Stimulated activated naive CD8-positive, alpha-beta T cell treated with anti-CD3 and anti-CD28 coated beads, Interleukin-15, Interleukin-2, amounts not matched to agents 100 ng/mL and 50 ng/mL, for 24 hours (primary cell): ENCODE measurements at regions not wholly inside any gene's neighbourhood (a gene's known extent, or its start where the extent isn't known, plus 50 kb on each side); places are given as distances from the start of the nearest gene placed in this dataset.
"Not testable (repeated sequence)": the region's sequence is repeated elsewhere in the genome, so short reads cannot be mapped to it uniquely, and the experiment has no call there.

Experiments used
- H3K27ac Mint-ChIP-seq: one replicate; pipeline ENCODE4 v1.8.0; 2021; ENCODE audit warnings: mild to moderate bottlenecking, mixed read lengths
- H3K27me3 Mint-ChIP-seq: one replicate; pipeline ENCODE4 v1.8.0; 2021; ENCODE audit warnings: mixed read lengths
- H3K36me3 Mint-ChIP-seq: one replicate; pipeline ENCODE4 v1.8.0; 2021; ENCODE audit warnings: low read depth, mixed read lengths
- H3K4me1 Mint-ChIP-seq: one replicate; pipeline ENCODE4 v1.8.0; 2021; ENCODE audit warnings: low read depth, mixed read lengths
- H3K4me3 Mint-ChIP-seq: one replicate; pipeline ENCODE4 v1.8.0; 2021; ENCODE audit warnings: mild to moderate bottlenecking, mixed read lengths
- H3K9me3 Mint-ChIP-seq: one replicate; pipeline ENCODE4 v1.8.0; 2021; ENCODE audit warnings: mixed read lengths

DNA sequence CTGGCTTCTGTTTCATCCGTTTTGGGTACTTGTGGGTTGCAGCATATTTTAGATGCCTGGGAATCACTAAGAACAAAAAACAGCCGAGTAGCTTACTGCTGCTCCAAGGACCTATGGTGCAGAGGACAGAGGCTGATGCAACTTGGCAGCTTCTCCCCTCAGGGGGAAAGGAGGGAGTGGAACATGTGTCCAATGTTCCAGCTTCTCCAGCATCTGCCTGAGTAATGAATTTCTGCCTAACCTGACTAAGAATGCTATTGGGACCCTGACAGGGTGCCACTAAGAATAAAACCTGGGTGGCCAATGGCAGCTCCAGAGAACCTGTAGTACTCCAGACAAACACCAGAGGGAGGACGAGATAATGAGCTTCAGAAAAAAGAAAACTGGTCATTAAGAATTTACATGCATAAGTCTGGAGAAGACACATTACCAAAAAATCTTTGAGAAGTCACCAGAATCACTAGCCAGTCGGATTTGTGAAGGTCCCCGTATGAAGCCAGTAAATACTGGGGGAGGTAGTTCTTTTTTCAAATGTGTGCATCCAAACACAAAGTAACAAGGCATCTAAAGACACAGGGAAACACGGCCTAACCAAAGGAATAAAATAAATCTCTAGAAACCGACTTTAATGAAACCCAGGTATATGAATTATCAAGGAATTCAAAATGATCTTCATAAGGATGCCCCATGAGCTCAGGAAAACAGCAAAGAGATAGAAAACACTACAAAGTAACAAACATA lies 293.5 kb downstream of the HINT1 start:
- Mint-ChIP-seq H3K4me1 (no peaks in the 10 kb centered on the region), H3K9me3 (no peaks in the 10 kb centered on the region), H3K27me3 (no peaks in the 10 kb centered on the region), H3K4me3 (no peak overlapping the region), H3K27ac (no peak overlapping the region), H3K36me3 (no peaks in the 10 kb centered on the region)

DNA sequence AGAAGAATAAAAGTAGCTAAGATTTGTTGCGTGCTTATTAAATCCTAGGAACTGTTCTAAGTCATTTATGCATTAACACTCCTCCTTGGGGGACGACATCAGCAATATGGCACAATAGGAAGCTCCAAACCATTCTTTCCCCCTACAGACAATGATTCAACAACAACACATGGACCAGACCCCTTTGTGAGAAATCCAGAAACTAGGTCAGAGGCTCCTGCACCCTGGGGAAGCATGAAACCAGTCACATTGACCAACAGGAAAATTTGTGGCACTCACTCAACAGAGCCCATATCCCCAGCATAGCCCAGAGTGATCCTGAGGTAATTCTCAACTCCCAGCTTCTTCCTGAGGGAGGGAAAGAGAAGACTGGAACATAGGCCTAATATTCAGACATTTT lies 294.4 kb downstream of the HINT1 start:
- Mint-ChIP-seq H3K9me3 (no peaks in the 10 kb centered on the region), H3K4me1 (no peaks in the 10 kb centered on the region), H3K36me3 (no peaks in the 10 kb centered on the region), H3K27ac (no peak overlapping the region), H3K27me3 (no peaks in the 10 kb centered on the region), H3K4me3 (no peak overlapping the region)

DNA sequence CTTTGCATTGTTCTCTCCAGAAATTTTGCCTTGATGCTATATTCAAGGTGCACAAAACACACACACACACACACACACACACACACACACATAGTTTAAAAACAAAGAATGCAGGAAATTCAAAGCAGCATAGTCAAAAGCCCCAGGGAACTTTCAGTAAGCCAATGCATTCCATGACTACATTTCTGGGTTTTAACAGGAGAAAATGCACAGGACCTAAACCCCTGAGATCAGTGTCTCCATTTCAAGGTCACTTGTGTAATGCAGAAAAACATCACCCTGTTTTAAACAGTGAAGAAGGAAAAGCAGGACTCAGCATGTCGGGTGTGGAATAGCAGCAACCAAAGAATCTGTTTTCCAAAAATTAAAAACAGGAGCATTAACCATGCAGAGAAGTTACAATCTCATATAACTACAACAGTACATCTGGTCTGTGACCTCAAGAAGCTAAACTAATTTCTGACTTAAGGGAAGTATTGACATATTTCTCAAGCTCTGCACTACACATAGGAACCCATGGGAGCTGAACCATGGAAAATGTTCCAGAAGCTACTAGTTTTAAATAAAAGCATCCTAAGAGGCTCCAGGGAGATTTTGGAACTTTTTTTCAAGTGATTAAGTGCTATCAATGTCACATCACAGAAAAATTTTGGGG lies 296.7 kb downstream of the HINT1 start:
- H3K36me3 Mint-ChIP-seq: no peaks in the 10 kb centered on the region
- H3K27me3 Mint-ChIP-seq: peaks cover 7% of the 10 kb centered on the region
- no peaks in the 10 kb centered on the region for H3K4me1 Mint-ChIP-seq
- no peak overlapping the region for H3K27ac Mint-ChIP-seq
- H3K4me3 Mint-ChIP-seq: no peak overlapping the region
- no peaks in the 10 kb centered on the region for H3K9me3 Mint-ChIP-seq

DNA sequence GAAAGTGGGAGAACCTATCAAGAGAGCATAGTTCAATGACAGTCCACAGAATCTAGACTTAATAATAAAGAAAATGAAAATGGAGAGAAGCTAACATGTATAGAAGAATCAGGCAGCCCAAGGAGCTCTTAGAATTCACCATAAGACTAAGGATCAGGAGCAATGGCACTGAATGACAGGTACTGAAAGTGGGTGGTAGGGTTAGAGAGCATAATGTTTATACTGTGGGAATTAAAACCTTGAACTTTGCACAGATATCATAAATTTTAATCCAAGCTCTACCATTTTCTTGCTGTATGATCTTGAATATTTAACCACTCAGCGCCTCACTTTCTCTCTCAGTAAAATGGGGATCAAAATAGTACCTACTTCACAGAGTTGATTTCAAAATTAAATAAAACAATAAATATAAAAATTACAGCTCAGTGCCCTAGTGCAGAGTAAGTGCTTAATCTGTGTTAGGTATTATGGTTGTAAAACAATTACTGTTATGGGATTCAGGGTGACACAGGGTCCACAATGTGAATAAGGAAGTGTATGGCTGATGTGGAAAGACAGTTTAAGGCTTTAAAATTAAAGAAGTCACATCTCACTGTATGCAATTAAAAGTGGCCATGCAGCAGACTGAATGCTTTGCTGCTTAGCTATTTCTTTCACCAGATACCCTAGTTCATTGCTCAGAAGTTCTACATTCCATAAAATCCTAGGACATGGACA lies 319.8 kb downstream of the HINT1 start:
- Mint-ChIP-seq H3K27me3 (peaks cover 23% of the 10 kb centered on the region), H3K36me3 (peaks cover 3% of the 10 kb centered on the region), H3K4me1 (no peaks in the 10 kb centered on the region), H3K27ac (no peak overlapping the region), H3K9me3 (peaks cover 10% of the 10 kb centered on the region), H3K4me3 (no peak overlapping the region)

DNA sequence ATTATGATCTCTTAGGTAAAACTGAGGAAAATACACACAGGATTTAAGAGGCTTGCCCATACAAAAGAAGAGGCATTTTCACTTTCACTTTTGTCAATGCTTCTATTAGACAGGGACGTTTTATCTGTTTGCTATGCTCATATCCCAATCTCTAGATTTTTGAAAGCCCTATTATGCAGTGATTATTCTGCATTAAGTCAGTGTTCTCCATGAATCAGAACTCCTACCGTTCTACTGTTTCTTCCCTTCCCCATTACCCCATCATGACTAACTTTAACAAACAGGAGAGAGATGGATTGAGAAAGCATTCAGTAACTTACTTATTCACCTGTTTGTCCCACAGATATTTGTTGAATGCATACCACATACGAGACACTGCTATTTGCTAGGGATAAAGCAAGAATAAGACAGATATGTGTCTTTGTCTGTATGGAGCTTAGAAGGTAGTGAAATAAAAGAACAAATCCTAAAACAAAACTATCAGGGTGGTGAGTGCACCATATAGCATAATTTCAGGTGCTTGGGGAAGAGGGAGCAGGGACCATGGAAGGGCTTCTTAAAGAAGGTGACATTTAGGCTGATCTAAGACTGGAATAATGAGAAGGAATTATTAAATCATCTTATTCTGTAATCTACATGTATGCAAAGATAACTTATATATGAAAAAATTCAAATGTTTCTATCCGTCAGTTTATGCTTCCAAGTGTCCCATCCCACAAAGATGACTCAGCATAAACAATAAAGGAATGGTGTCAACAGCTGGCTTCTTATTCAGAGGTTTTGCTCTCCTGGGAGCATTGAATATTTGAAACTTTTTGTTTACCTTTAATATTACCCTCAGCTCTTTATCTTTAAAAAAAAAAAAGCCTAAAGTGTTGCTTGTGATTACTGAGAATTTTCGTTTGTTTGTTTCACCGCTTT lies 328.1 kb downstream of the HINT1 start:
- no peak overlapping the region for H3K27ac Mint-ChIP-seq
- peak overlapping the region; percentile 75 for H3K4me3 Mint-ChIP-seq
- no peaks in the 10 kb centered on the region for H3K9me3 Mint-ChIP-seq
- no peaks in the 10 kb centered on the region for H3K36me3 Mint-ChIP-seq
- peaks cover 12% of the 10 kb centered on the region for H3K4me1 Mint-ChIP-seq
- H3K27me3 Mint-ChIP-seq: peaks cover 3% of the 10 kb centered on the region

DNA sequence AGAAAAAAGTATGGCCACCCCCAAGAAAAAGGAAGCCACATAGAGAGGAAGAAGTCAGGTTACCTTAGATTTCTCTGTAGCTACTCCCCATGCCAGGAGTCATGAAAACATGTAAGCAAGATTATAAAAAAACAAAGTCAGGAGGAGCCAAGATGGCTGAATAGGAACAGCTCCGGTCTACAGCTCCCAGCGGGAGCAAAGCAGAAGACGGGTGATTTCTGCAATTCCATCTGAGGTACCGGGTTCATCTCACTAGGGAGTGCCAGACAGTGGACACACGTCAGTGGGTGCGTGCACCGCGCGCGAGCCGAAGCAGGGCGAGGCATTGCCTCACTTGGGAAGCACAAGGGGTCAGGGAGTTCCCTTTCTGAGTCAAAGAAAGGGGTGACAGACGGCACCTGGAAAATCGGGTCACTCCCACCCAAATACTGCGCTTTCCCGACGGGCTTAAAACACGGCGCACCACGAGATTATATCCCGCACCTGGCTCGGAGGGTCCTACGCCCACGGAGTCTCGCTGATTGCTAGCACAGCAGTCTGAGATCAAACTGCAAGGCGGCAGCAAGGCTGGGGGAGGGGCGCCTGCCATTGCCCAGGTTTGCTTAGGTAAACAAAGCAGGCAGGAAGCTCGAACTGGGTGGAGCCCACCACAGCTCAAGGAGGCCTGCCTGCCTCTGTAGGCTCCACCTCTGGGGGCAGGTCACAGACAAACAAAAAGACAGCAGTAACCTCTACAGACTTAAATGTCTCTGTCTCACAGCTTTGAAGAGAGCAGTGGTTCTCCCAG lies 347.3 kb downstream of the HINT1 start:
- not testable (repeated sequence) for H3K36me3 Mint-ChIP-seq, H3K4me3 Mint-ChIP-seq, H3K9me3 Mint-ChIP-seq, H3K27ac Mint-ChIP-seq, H3K4me1 Mint-ChIP-seq, H3K27me3 Mint-ChIP-seq

DNA sequence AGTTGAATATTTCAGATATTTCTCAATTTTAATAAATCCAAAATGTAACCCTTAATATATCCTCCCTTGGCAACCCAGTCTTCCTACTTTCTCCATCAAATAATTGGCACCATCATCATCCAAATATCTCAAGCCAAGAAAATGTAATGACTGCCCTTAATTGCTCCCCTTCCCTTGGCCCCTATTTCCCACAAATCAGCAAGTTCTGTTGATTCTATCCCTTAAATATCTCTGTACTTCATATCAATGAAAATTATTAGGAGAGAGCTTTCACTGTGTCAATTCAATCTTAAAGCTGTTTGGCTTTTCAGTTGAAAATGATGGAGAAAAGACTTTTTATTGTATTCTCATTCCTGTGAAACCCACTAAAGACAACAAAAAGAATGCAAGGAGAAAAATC lies 349.8 kb downstream of the HINT1 start:
- Mint-ChIP-seq H3K4me3 (no peak overlapping the region), H3K27ac (no peak overlapping the region), H3K9me3 (no peaks in the 10 kb centered on the region), H3K36me3 (no peaks in the 10 kb centered on the region), H3K27me3 (no peaks in the 10 kb centered on the region), H3K4me1 (no peaks in the 10 kb centered on the region)

DNA sequence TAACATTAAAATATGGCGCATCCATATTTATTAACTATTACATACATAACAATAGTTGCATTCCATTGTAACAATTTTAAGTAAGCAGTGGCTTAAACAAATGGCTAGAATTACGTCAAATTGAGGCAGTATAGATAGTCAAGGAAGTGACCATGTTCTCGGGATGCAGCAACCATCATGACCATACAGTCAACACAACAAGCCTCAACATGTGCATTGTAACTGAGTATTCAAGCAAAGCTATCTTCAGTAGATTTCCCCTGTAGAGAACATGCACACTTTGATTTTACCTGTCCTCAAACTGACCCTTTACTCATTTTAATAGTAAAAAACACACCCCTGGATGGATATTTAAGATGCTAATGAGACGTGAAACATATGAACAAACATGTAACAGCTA lies 356.4 kb downstream of the HINT1 start:
- Mint-ChIP-seq H3K9me3 (no peaks in the 10 kb centered on the region), H3K4me3 (no peak overlapping the region), H3K4me1 (no peaks in the 10 kb centered on the region), H3K27ac (no peak overlapping the region), H3K27me3 (peaks cover 10% of the 10 kb centered on the region), H3K36me3 (no peaks in the 10 kb centered on the region)

DNA sequence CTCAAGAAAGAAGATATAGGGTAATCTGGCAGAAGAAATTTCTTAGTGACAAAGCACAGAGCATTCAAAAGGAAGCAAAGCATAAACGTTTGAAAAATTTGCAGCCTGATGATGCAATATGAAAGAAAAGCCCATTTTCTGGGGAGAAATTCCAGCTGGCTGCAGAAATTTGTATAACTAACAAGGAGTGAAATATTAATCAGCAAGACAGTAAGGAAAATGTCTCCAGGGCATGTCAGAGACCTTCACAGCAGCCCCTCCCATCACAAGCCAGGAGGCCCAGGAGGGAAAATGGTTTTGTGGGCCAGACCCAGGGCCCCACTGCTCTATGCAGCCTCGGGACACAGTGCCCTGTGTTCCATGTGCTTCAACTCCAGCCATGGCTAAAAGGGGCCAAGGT lies 359.4 kb downstream of the HINT1 start:
- Mint-ChIP-seq H3K27me3 (peaks cover 10% of the 10 kb centered on the region), H3K27ac (no peak overlapping the region), H3K9me3 (peaks cover 7% of the 10 kb centered on the region), H3K4me1 (no peaks in the 10 kb centered on the region), H3K4me3 (no peak overlapping the region), H3K36me3 (no peaks in the 10 kb centered on the region)

DNA sequence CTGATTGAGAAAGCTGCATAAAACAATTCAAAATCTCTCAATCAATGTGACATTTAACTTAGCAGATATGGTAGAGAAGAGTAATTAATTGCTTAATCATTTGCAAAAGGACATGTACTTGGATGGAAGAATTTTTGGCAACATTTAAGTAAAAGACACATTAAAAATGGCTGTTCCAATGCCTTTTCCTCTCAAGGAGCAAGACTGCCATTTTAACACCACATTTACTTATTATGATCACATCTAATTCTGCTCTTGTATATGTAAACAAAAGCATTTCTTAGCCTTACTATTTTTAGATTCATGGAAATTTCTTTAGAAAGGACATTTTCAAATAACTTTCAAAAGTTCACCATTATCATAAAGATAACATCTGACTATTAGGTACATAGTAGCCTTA lies 360.0 kb downstream of the HINT1 start:
- Mint-ChIP-seq H3K9me3 (peaks cover 7% of the 10 kb centered on the region), H3K27me3 (peaks cover 10% of the 10 kb centered on the region), H3K36me3 (no peaks in the 10 kb centered on the region), H3K27ac (no peak overlapping the region), H3K4me3 (no peak overlapping the region), H3K4me1 (no peaks in the 10 kb centered on the region)

DNA sequence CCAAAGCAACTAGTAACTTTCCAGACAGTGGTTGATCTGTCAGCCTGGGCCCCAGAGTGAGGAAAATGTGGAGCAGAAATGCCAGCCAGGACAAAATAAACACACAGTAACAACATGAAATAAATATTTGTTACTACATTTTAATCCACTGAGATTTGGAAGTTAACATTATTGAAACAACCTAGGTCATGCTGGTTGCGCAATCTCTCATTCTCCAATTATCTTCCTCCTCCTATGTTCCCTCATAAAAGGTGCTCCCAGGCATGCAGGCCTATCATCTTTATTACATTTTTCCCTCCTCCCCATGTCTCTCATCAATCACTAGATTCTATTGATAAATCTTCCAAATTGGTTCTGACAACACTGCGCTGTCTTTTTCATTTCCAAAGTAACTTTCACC lies 363.1 kb downstream of the HINT1 start:
- no peak overlapping the region for H3K27ac Mint-ChIP-seq
- H3K4me3 Mint-ChIP-seq: no peak overlapping the region
- peaks cover 3% of the 10 kb centered on the region for H3K27me3 Mint-ChIP-seq
- H3K9me3 Mint-ChIP-seq: peaks cover 13% of the 10 kb centered on the region
- H3K36me3 Mint-ChIP-seq: no peaks in the 10 kb centered on the region
- H3K4me1 Mint-ChIP-seq: no peaks in the 10 kb centered on the region

DNA sequence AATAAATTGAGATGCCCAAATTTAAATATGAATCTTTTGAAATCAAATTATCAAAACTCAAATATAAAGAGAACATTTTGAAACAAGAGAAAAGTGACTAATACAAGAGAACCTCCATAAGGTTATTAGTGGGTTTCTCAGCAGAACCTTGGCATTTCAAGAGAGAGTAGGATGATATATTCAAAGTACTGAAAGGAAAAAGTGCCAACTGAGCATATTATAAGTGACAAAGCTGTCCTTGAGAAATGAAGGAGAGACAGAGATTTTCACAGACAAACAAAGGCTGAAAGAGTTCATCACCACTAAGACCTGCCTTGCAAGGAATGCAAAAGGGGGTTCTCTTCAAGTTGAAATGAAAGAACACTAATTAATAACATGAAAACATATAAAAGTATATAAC lies 366.0 kb downstream of the HINT1 start:
- H3K4me1 Mint-ChIP-seq: no peaks in the 10 kb centered on the region
- H3K4me3 Mint-ChIP-seq: no peak overlapping the region
- no peaks in the 10 kb centered on the region for H3K36me3 Mint-ChIP-seq
- H3K9me3 Mint-ChIP-seq: peaks cover 13% of the 10 kb centered on the region
- H3K27ac Mint-ChIP-seq: no peak overlapping the region
- no peaks in the 10 kb centered on the region for H3K27me3 Mint-ChIP-seq

DNA sequence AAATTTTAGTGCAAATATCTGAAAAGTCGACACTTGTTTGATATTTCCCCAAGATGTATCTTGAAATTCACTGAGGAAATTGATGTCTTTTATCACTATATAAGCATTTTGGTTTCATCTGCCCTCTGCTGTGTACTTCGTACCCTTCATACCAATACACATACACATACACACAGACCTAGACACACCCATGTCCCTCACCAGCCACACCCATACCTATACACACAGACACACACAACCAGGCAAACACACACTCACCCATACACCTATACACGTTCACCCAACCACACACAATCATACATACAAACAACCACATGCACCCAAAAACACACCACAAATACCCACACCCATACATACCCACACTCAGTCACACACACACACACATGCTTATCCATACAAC lies 367.8 kb downstream of the HINT1 start:
- Mint-ChIP-seq H3K36me3 (no peaks in the 10 kb centered on the region), H3K27ac (no peak overlapping the region), H3K4me1 (no peaks in the 10 kb centered on the region), H3K4me3 (no peak overlapping the region), H3K9me3 (peaks cover 13% of the 10 kb centered on the region), H3K27me3 (no peaks in the 10 kb centered on the region)

DNA sequence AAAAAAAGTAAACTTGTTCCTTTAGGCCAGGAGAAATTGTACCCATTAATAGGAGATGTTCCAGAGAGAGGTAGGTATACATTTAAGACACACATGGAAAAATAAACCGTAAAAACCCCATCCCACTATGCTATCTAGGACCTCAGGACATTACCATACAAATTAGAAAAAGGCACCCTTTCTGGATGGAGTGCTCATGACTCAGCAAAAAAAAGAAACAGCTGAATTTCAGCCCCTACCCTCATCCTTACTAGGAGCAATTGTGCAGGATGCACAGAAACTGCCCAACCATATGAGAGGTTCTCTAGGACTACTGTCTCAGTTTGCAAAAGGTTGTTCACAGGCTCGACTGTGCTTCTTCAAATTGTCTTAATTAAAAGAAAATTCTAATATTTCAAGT lies 368.2 kb downstream of the HINT1 start:
- Mint-ChIP-seq H3K4me1 (no peaks in the 10 kb centered on the region), H3K27me3 (no peaks in the 10 kb centered on the region), H3K9me3 (peaks cover 16% of the 10 kb centered on the region), H3K27ac (no peak overlapping the region), H3K36me3 (no peaks in the 10 kb centered on the region), H3K4me3 (no peak overlapping the region)
